22Rv1 (cell line): ENCODE measurements at regions not wholly inside any gene's neighbourhood (a gene's known extent, or its start where the extent isn't known, plus 50 kb on each side); places are given as distances from the start of the nearest gene placed in this dataset.
"Not testable (repeated sequence)": the region's sequence is repeated elsewhere in the genome, so short reads cannot be mapped to it uniquely, and the experiment has no call there.

Experiments
- H3K27ac ChIP-seq: fragments of 450-650 bp; 2 replicates; pipeline ENCODE4 v1.5.1; 2017
- CTCF ChIP-seq: fragments of 450-650 bp; IDR thresholded peaks from 2 replicates; pipeline ENCODE4 v1.5.1; 2017; ENCODE audit warnings: mild to moderate bottlenecking
- ZFX ChIP-seq: fragments of 450-650 bp; IDR thresholded peaks from 2 replicates; pipeline ENCODE4 v1.6.1; 2017; ENCODE audit warnings: antibody characterized with exemption, borderline replicate concordance

- H3K27ac ChIP-seq = no peak overlapping the region
These were observed 55.7 kb upstream of the FAT3 start for GRCh38 chr11:92168936-92169335.

GRCh38 chr11:92167571-92167970 lies 57.0 kb upstream of the FAT3 start:
- no peak for TF ChIP-seq ZFX
- no peak for TF ChIP-seq CTCF
- no peak overlapping the region for H3K27ac ChIP-seq

More at GRCh38 chr11:92168936-92169335, 55.7 kb upstream of the FAT3 start:
- TF ChIP-seq CTCF = no peak
- no peak for TF ChIP-seq ZFX

- H3K27ac ChIP-seq = no peak overlapping the region
- no peak for TF ChIP-seq ZFX
- TF ChIP-seq CTCF = no peak
These were observed 58.3 kb upstream of the FAT3 start for GRCh38 chr11:92166335-92166734.

GRCh38 chr11:92163879-92164278 lies 60.7 kb upstream of the FAT3 start:
- H3K27ac ChIP-seq = no peak overlapping the region
- TF ChIP-seq CTCF (no peak), ZFX (no peak)

GRCh38 chr11:92162776-92163175 lies 61.8 kb upstream of the FAT3 start:
- no peak for TF ChIP-seq CTCF
- no peak for TF ChIP-seq ZFX
- no peak overlapping the region for H3K27ac ChIP-seq

- no peak overlapping the region for H3K27ac ChIP-seq
- TF ChIP-seq CTCF (no peak), ZFX (no peak)
These were observed 64.7 kb upstream of the FAT3 start for GRCh38 chr11:92159931-92160330.

- H3K27ac ChIP-seq = not testable (repeated sequence)
These were observed 67.2 kb upstream of the FAT3 start for GRCh38 chr11:92157390-92157789.

- no peak for TF ChIP-seq ZFX
- TF ChIP-seq CTCF = no peak
These were observed 70.0 kb upstream of the FAT3 start for GRCh38 chr11:92154611-92155010.

More at GRCh38 chr11:92154611-92155010, 70.0 kb upstream of the FAT3 start:
- H3K27ac ChIP-seq = no peak overlapping the region
